ENCODE measurements at regions not wholly inside any gene's neighbourhood (a gene's known extent, or its start where the extent isn't known, plus 50 kb on each side); places are given as distances from the start of the nearest gene placed in this dataset.

- TF ChIP-seq TAF1 (IDR thresholded peaks at IDR 0.05; ENCODE audit: low read depth, low read length): no peak
- TF ChIP-seq POLR2A (IDR thresholded peaks at IDR 0.05; ENCODE audit: low read depth, low read length): no peak
These were observed 56.8 kb upstream of the GTF3A start for GRCh38 chr13:27367570-27367969.
